ENCODE measurements at regions not wholly inside any gene's neighbourhood (a gene's known extent, or its start where the extent isn't known, plus 50 kb on each side); places are given as distances from the start of the nearest gene placed in this dataset.

DNA sequence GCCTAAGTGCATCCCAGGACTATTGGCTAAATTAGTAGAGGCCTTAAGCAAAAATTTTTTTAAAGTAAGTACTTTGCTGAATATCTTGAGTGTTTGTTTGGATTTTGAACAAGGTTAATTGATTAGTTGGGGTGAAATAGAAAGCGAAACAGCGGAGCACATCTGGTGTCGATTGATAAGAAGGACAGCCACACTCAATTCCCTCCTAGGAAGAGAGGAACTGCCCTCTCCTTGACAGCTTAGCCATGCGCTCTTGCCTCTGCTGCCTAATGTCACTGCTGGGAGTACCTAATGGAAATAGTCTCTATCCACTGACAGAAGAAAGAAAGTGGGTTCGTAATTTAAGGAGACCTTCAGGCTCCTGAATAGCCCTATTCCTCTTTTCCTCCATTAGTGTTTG lies 943.6 kb downstream of the DIPK2A start:
- TF ChIP-seq, protein P1, sequence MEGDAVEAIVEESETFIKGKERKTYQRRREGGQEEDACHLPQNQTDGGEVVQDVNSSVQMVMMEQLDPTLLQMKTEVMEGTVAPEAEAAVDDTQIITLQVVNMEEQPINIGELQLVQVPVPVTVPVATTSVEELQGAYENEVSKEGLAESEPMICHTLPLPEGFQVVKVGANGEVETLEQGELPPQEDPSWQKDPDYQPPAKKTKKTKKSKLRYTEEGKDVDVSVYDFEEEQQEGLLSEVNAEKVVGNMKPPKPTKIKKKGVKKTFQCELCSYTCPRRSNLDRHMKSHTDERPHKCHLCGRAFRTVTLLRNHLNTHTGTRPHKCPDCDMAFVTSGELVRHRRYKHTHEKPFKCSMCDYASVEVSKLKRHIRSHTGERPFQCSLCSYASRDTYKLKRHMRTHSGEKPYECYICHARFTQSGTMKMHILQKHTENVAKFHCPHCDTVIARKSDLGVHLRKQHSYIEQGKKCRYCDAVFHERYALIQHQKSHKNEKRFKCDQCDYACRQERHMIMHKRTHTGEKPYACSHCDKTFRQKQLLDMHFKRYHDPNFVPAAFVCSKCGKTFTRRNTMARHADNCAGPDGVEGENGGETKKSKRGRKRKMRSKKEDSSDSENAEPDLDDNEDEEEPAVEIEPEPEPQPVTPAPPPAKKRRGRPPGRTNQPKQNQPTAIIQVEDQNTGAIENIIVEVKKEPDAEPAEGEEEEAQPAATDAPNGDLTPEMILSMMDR (IDR thresholded peaks at IDR 0.05; ENCODE audit: low read length): no peak
- no peak for TF ChIP-seq EZH2 (IDR thresholded peaks at IDR 0.05; ENCODE audit: borderline replicate concordance, low read length)
